Retina (tissue), 1 donor: ENCODE measurements at regions not wholly inside any gene's neighbourhood (a gene's known extent, or its start where the extent isn't known, plus 50 kb on each side); places are given as distances from the start of the nearest gene placed in this dataset.

Experiments used
- DNase-seq: peaks from one replicate; pipeline ENCODE4 v3.0.0-alpha.2; 2016

DNA sequence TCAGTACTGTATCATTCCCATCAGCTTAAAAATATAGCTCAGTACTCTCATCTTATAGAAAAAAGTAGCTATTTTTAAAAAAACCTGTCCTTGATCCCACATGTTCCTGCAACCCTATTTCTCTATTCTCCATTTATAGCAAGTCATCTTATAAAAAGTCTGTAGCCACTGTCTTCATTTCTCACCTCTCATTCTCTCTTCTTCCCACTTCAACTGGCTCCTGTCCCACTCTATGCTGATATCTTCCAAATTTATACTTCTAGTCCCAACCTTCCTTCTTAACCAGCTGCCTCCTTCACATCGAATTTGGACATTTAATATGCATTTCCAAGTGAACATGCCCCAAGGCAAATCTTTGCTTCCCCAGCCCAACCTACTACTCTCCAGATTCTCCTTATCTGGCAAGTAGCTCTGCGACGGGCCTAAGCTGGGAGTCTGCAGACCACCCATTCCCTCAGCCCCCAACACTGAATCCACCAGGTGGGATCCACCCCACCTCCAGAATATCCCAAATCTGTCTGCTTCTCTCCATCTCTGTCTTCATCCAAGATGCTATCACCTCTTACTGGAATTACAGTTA lies 52.0 kb upstream of the TANC2 start:
- DNase-seq, result no peak

DNA sequence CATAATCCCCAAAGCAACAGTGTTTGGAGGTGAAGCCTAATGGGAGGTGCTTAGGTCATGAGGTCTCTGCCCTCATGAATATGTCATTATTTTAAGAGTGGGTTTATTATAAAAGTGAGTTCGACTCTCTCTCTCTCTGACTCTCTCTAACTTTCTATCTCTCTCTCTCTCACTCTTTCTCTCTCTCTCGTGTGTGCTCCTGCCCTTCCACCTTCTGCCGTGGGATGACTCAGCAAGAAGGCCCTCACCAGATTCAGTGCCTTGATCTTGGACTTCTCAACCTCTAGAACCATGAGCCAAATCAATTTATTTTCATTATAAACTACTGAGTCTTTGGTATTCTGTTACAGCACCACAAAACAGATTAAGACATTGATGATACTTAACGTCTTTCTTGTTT lies 53.7 kb upstream of the TANC2 start:
- no peak for DNase-seq

- no peak for DNase-seq
Measured at GRCh38 chr17:62911114-62911513, 54.9 kb upstream of the TANC2 start.

DNA sequence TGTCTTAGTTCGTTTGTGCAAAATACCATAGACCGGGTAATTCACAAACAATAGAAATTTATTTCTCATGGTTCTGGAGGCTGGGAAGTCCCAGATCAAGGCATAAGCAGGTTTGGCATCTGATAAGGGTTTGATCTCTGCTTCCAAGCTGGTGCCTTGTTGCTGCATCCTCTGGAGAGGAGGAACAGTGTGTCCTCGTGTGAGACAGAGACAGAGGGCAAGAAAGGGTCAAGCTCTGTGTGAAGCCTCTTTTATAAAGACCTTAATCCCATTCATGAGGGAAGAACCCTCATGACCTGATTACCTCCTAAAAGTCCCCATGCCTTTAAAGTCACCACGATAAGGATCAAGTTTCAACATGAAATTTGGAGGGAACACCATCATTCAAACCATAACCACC lies 55.8 kb upstream of the TANC2 start:
- no peak for DNase-seq

DNA sequence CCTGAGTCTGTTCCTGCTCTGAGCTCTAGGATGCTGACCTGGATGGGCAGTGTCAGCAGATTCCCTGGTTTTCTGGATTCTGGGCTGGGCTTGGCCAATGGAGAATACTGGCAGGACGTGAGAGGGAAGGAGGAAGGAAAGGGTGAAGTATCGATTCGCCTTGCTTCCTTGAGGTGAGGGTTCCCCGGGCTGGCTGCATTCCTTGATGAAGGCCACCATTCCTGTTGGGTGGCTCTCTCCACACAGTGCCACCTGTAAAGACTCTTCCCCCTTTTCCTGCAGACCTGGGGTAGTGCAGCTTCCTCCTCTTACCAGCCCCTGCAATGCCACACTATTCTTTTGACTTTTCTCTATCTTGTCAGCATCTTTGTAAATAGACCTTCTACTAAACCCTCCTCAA lies 58.1 kb upstream of the TANC2 start:
- DNase-seq, result no peak

GRCh38 chr17:62906881-62907280 lies 59.2 kb upstream of the TANC2 start:
- no peak for DNase-seq

DNA sequence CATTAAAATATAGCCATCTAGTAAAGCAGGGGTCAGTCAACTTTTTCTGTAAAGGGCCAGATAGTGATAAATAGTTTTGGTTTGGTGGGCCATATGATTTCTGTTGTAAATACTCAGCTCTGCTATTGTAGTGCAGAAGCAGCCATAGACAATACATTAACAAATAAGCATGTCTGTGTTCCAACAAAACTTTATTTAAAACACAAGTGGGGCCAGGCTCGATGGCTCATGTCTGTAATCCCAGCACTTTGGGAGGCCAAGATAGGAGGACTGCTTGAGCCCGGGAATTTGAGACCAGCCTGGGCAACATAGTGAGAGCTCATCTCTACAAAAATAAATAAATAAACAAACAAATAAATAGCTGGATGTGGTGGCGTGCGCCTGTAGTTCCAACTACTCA lies 60.8 kb upstream of the TANC2 start:
- no peak for DNase-seq

GRCh38 chr17:62902531-62903220 lies 63.4 kb upstream of the TANC2 start:
- no peak for DNase-seq

DNA sequence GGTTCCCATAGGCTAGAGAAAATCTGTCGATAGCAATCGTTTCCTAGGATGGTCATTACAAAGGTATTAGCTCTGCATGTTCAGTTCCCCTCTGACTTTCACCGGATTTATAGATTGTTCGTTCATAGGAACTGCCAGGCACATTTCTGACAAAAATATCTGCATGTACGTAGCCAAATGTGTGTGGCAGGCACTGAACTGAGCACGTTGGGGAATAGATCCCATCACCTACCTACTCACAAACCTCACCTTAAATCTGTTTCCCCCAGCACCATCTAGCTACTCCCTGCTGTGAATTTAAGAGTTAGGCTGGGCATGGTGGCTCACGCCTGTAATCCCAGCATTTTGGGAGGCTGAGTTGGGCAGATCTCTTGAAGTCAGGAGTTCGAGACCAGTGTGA lies 64.5 kb upstream of the TANC2 start:
- DNase-seq, result no peak

DNA sequence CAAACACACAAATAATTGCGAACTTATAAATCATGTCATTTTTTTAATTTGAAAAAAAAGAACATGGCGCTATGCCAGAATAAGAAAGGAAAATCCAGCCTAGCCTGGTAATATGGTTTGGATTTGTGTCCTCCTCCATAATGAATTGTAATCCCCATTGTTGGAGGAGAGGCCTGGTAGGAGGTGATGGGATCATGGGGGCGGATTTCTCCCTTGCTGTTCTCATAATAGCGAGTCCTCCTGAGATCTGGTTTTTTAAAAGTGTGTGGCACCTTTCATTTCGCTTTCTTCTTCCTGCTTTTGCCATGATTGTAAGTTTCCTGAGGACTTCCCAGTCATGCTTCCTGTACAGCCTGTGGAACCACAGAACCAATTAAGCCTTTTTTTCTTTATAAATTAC lies 65.9 kb upstream of the TANC2 start:
- no peak for DNase-seq

DNA sequence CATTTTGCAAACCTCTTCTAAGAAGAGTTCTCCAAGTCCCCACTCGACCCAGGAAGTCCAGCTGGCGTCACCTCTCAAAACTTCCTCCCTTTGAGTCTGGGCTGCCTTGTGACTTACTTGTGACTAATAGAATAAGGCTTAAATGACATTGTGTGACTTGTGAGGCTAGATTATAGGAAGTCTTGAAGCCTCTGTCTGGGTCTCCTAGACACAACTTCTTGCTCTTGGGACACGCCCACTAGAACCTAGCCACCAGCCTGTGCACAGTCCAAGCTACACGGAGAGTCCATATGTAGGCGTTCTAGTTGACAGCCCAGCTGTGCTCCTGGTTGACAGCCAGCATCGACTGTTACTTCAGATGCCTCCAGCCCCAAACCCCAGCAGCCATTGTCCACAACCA lies 66.7 kb upstream of the TANC2 start:
- DNase-seq, result no peak

- peak; percentile 22 for DNase-seq
Measured at GRCh38 chr17:62898239-62898864, 67.7 kb upstream of the TANC2 start.

GRCh38 chr17:62897706-62898105 lies 68.3 kb upstream of the TANC2 start:
- DNase-seq, result no peak

GRCh38 chr17:62895320-62896301 lies 70.4 kb upstream of the TANC2 start:
- DNase-seq, result no peak

DNA sequence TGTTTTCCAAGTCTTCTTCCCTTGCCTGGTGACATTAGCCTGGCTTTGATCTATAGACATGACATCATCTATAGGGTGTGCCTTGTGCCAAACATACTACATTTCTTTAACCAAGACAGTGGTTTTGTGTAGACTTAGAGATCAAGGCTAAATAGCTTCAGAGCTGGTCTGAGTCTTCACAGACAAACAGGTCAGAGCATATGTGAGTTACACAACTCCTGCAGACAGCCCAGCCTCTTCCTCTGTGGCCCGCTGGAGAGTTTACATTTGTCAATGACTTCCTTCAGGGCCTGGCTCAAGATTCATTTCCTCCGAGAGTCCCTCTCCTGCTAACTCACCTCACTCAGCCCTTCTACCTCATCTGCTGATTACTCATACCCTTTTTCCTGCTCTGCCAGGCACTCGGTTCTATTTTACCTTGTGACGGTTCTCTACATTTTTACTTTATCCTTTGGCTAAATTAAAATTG lies 73.1 kb upstream of the TANC2 start:
- DNase-seq, result no peak

GRCh38 chr17:62892061-62892675 lies 73.9 kb upstream of the TANC2 start:
- DNase-seq, result peak; percentile 44

DNA sequence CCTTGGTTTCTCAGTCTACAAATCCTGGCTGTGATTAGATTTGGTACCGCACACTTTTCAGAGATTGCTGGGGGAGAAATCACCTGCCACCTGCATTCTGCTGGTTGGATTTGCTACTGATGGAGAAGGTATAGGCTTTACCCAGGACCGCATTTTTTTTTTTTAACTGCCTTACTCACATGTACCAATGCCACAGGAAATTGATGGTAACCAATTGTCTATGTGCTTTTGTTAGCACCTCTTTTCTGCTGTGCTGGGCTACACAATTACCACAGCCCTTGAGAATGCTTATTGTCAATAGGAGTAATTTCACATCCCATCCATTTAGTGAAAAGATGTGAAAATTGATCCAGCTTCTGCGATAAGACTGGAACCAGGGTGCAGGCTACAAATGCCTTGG lies 74.4 kb upstream of the TANC2 start:
- no peak for DNase-seq

- no peak for DNase-seq
Measured at GRCh38 chr17:62888765-62889164, 77.3 kb upstream of the TANC2 start.

- DNase-seq, result no peak
Measured at GRCh38 chr17:62888148-62888547, 77.9 kb upstream of the TANC2 start.

- no peak for DNase-seq
Measured at GRCh38 chr17:62887437-62887836, 78.6 kb upstream of the TANC2 start.

GRCh38 chr17:62884781-62885180 lies 76.7 kb upstream of the MARCHF10 start:
- DNase-seq, result no peak

GRCh38 chr17:62882878-62883277 lies 74.8 kb upstream of the MARCHF10 start:
- no peak for DNase-seq

DNA sequence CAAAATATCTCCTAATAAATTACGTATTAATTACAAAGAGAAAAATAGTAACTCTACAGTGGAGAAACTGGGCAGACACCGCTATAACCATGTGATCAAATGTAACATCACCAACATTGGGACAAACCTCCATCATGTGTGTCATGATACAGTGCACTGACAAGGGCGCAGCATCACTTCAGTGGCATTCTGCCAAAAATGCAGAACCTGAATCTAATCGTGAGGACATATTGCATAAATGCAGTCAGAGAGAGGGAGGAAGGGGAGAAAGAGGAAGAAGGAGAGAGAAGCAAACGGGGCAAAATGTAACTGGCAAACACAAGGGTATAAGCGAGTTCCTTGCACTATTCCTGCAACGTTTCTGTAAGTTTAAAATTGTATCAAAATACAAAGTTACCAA lies 74.2 kb upstream of the MARCHF10 start:
- no peak for DNase-seq
